ENCODE measurements at regions not wholly inside any gene's neighbourhood (a gene's known extent, or its start where the extent isn't known, plus 50 kb on each side); places are given as distances from the start of the nearest gene placed in this dataset.

- H3K4me1 ChIP-seq (ENCODE audit: insufficient read depth, low read length), result no peaks in the 10 kb centered on the region
- no peaks in the 10 kb centered on the region for H3K79me2 ChIP-seq (ENCODE audit: insufficient read depth, low read length)
- no peak overlapping the region for H3K9ac ChIP-seq (ENCODE audit: low read length)
- TF ChIP-seq CTCF (IDR thresholded peaks at IDR 0.05; ENCODE audit: insufficient read depth, low read depth, low read length) (no peak), EZH2 (IDR thresholded peaks at IDR 0.05; ENCODE audit: insufficient read depth, low read length) (no peak)
- no peaks in the 10 kb centered on the region for H3K36me3 ChIP-seq (ENCODE audit: insufficient read depth, low read length)
- DNase-seq (ENCODE audit: low read depth) (no peak), FAIRE-seq (no peak)
- H3K4me3 ChIP-seq (ENCODE audit: insufficient read depth, low read depth, low read length), result no peak overlapping the region
- no peaks in the 10 kb centered on the region for H4K20me1 ChIP-seq (ENCODE audit: insufficient read depth, low read length)
- no peaks in the 10 kb centered on the region for H3K27me3 Mint-ChIP-seq (ENCODE audit: low read depth, unreplicated experiment)
- peaks cover 8% of the 10 kb centered on the region for H3K9me3 Mint-ChIP-seq (ENCODE audit: unreplicated experiment)
- no peak overlapping the region for H2AFZ ChIP-seq (ENCODE audit: low read depth, low read length)
- H3K4me2 ChIP-seq (ENCODE audit: low read length), result no peak overlapping the region
- no peak overlapping the region for H3K27ac ChIP-seq (ENCODE audit: low read depth, low read length)
- H3K9me3 ChIP-seq (ENCODE audit: insufficient read depth, low read depth, low read length), result no peaks in the 10 kb centered on the region
- H3K4me3 Mint-ChIP-seq (ENCODE audit: unreplicated experiment), result no peak overlapping the region
- peaks cover 7% of the 10 kb centered on the region for H3K4me1 Mint-ChIP-seq (ENCODE audit: low read depth, unreplicated experiment)
- H3K27me3 ChIP-seq (ENCODE audit: insufficient read depth, low read length), result no peaks in the 10 kb centered on the region
- H3K36me3 Mint-ChIP-seq (ENCODE audit: low read depth, unreplicated experiment), result no peaks in the 10 kb centered on the region
- H3K27ac Mint-ChIP-seq (ENCODE audit: unreplicated experiment), result no peak overlapping the region
These were observed 234.1 kb downstream of the GALC start for GRCh38 chr14:87758876-87759275.

DNA sequence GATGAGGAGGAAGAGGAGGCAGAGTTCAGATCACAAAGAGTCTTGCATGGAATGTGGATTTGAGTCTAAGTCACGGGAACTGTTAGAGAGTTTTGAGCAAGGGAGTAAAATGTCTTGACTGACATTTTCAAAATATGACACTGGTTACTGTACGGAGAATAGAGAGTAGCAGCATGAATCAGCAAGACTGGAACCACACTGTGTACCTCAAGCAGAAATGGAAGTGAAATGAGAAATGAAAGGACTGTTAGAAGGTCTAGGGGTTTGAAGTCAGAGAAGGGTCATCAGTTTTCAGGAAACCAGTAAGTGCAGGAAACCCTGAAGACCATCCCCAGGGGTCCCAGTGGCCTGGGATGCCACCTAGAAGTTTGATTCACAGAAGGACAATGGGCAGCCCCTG lies 236.3 kb downstream of the GALC start:
- FAIRE-seq (no peak), DNase-seq (ENCODE audit: low read depth) (no peak)
- H3K4me3 ChIP-seq (ENCODE audit: insufficient read depth, low read depth, low read length), result no peak overlapping the region
- no peaks in the 10 kb centered on the region for H4K20me1 ChIP-seq (ENCODE audit: insufficient read depth, low read length)
- H3K4me2 ChIP-seq (ENCODE audit: low read length), result no peak overlapping the region
- Mint-ChIP-seq H3K4me1 (ENCODE audit: low read depth, unreplicated experiment) (peaks cover 7% of the 10 kb centered on the region), H3K27ac (ENCODE audit: unreplicated experiment) (no peak overlapping the region), H3K27me3 (ENCODE audit: low read depth, unreplicated experiment) (no peaks in the 10 kb centered on the region), H3K9me3 (ENCODE audit: unreplicated experiment) (peaks cover 4% of the 10 kb centered on the region), H3K4me3 (ENCODE audit: unreplicated experiment) (no peak overlapping the region), H3K36me3 (ENCODE audit: low read depth, unreplicated experiment) (no peaks in the 10 kb centered on the region)
- H3K79me2 ChIP-seq (ENCODE audit: insufficient read depth, low read length), result no peaks in the 10 kb centered on the region
- no peak overlapping the region for H3K9ac ChIP-seq (ENCODE audit: low read length)
- no peaks in the 10 kb centered on the region for H3K27me3 ChIP-seq (ENCODE audit: insufficient read depth, low read length)
- TF ChIP-seq EZH2 (IDR thresholded peaks at IDR 0.05; ENCODE audit: insufficient read depth, low read length) (no peak), CTCF (IDR thresholded peaks at IDR 0.05; ENCODE audit: insufficient read depth, low read depth, low read length) (no peak)
- no peaks in the 10 kb centered on the region for H3K4me1 ChIP-seq (ENCODE audit: insufficient read depth, low read length)
- no peak overlapping the region for H3K27ac ChIP-seq (ENCODE audit: low read depth, low read length)
- no peaks in the 10 kb centered on the region for H3K9me3 ChIP-seq (ENCODE audit: insufficient read depth, low read depth, low read length)
- no peaks in the 10 kb centered on the region for H3K36me3 ChIP-seq (ENCODE audit: insufficient read depth, low read length)
- no peak overlapping the region for H2AFZ ChIP-seq (ENCODE audit: low read depth, low read length)

GRCh38 chr14:87754520-87755223 lies 238.3 kb downstream of the GALC start:
- Mint-ChIP-seq H3K4me3 (ENCODE audit: unreplicated experiment) (no peak overlapping the region), H3K9me3 (ENCODE audit: unreplicated experiment) (no peaks in the 10 kb centered on the region), H3K36me3 (ENCODE audit: low read depth, unreplicated experiment) (no peaks in the 10 kb centered on the region), H3K4me1 (ENCODE audit: low read depth, unreplicated experiment) (peaks cover 7% of the 10 kb centered on the region), H3K27ac (ENCODE audit: unreplicated experiment) (no peak overlapping the region), H3K27me3 (ENCODE audit: low read depth, unreplicated experiment) (no peaks in the 10 kb centered on the region)
- Histone ChIP-seq H3K9ac (ENCODE audit: low read length) (no peak overlapping the region), H3K27ac (ENCODE audit: low read depth, low read length) (no peak overlapping the region), H4K20me1 (ENCODE audit: insufficient read depth, low read length) (no peaks in the 10 kb centered on the region), H3K79me2 (ENCODE audit: insufficient read depth, low read length) (no peaks in the 10 kb centered on the region), H3K9me3 (ENCODE audit: insufficient read depth, low read depth, low read length) (no peaks in the 10 kb centered on the region), H3K4me1 (ENCODE audit: insufficient read depth, low read length) (no peaks in the 10 kb centered on the region), H3K4me3 (ENCODE audit: insufficient read depth, low read depth, low read length) (no peak overlapping the region), H3K27me3 (ENCODE audit: insufficient read depth, low read length) (no peaks in the 10 kb centered on the region), H3K36me3 (ENCODE audit: insufficient read depth, low read length) (no peaks in the 10 kb centered on the region), H3K4me2 (ENCODE audit: low read length) (no peak overlapping the region), H2AFZ (ENCODE audit: low read depth, low read length) (no peak overlapping the region)
- FAIRE-seq, result no peak
- DNase-seq (ENCODE audit: low read depth), result no peak
- TF ChIP-seq EZH2 (IDR thresholded peaks at IDR 0.05; ENCODE audit: insufficient read depth, low read length) (no peak), CTCF (IDR thresholded peaks at IDR 0.05; ENCODE audit: insufficient read depth, low read depth, low read length) (no peak)
